A673 (cell line): ENCODE measurements at regions not wholly inside any gene's neighbourhood (a gene's known extent, or its start where the extent isn't known, plus 50 kb on each side); places are given as distances from the start of the nearest gene placed in this dataset.

Source experiments
- BruUV-seq: library from RNA; stranded (reverse); fragments of 400-500 nt; replicated peaks from 2 replicates; lab custom pipeline; 2021; lab: Mats Ljungman, UMichigan
- CTCF ChIA-PET: fragments of 300-600 bp; sonication (Branson Sonifier 250); formaldehyde crosslinking; loops from one replicate; lab custom pipeline; 2022; ENCODE audit warnings: antibody characterized with exemption; lab: Charles Lee
- POLR2A ChIA-PET: fragments of 300-600 bp; sonication (Branson Sonifier 250); formaldehyde crosslinking; loops from one replicate; lab custom pipeline; 2022; ENCODE audit warnings: antibody characterized with exemption; ENCODE audit not compliant: low non-redundant PET; lab: Charles Lee
- DNase-seq: peaks from one replicate; pipeline ENCODE4 v3.0.0-alpha.2; 2015; ENCODE audit warnings: low spot score
- H3K27ac ChIP-seq: fragments of 200-600 bp; sonication (generic); 2 replicates; pipeline ENCODE4 v1.5.1; 2016; ENCODE audit warnings: mixed run types, low read depth, mild to moderate bottlenecking, mixed read lengths, antibody characterized with exemption, low read length; ENCODE audit not compliant: poor library complexity, severe bottlenecking
- H3K27me3 ChIP-seq: fragments of 200-600 bp; sonication (generic); replicated peaks from 2 replicates; pipeline ENCODE4 v1.6.1; 2017; ENCODE audit warnings: mixed run types, low read depth, mild to moderate bottlenecking, mixed read lengths, antibody characterized with exemption, low read length; ENCODE audit not compliant: insufficient read depth, poor library complexity
- H3K36me3 ChIP-seq: fragments of 200-600 bp; sonication (generic); 2 replicates; pipeline ENCODE4 v1.6.1; 2016; ENCODE audit warnings: mixed run types, mild to moderate bottlenecking, mixed read lengths, antibody characterized with exemption, low read length; ENCODE audit not compliant: insufficient read depth, poor library complexity, severe bottlenecking
- H3K4me1 ChIP-seq: fragments of 200-600 bp; sonication (generic); 2 replicates; pipeline ENCODE4 v1.6.1; 2017; ENCODE audit warnings: mixed run types, mild to moderate bottlenecking, mixed read lengths, antibody characterized with exemption, low read length; ENCODE audit not compliant: insufficient read depth, poor library complexity, severe bottlenecking
- H3K4me3 ChIP-seq: fragments of 200-600 bp; sonication (generic); 2 replicates; pipeline ENCODE4 v1.5.1; 2016; ENCODE audit warnings: low read depth, mixed run types, mild to moderate bottlenecking, mixed read lengths, low read length; ENCODE audit not compliant: poor library complexity, severe bottlenecking
- H3K9me3 ChIP-seq: fragments of 200-600 bp; sonication (generic); 2 replicates; pipeline ENCODE4 v1.6.1; 2016; ENCODE audit warnings: mixed run types, low read depth, mild to moderate bottlenecking, mixed read lengths, antibody characterized with exemption, low read length; ENCODE audit not compliant: poor library complexity, severe bottlenecking
- CTCF ChIP-seq: fragments of 300-800, 200-600 bp; sonication (generic); conservative IDR thresholded peaks from 2 replicates; pipeline ENCODE4 v1.5.1; 2017; ENCODE audit warnings: low read depth, mild to moderate bottlenecking, antibody characterized with exemption, low read length, moderate library complexity, mixed read lengths
- EZH2 ChIP-seq: fragments of 200-600 bp; sonication (generic); IDR thresholded peaks from 2 replicates; pipeline ENCODE4 v1.6.1; 2017; ENCODE audit warnings: borderline replicate concordance, low read depth, mild to moderate bottlenecking, mixed read lengths, antibody characterized with exemption, low read length; ENCODE audit not compliant: poor library complexity, severe bottlenecking
- intact Hi-C: fragments of 100-400 bp; cut with micrococcal nuclease; formaldehyde crosslinking; loops from one replicate; pipeline ENCODE4 v1.10.0; 2022; ENCODE audit not compliant: unreplicated experiment

- H3K4me3 ChIP-seq: no peak overlapping the region
- POLR2A ChIA-PET: no interaction called here
- CTCF ChIA-PET: no interaction called here
- TF ChIP-seq EZH2 (no peak), CTCF (no peak)
- intact Hi-C loops: no loop called here
- no TSS peak for BruUV-seq
- H3K27ac ChIP-seq: no peak overlapping the region
- H3K4me1 ChIP-seq: no peaks in the 10 kb centered on the region
- no peaks in the 10 kb centered on the region for H3K27me3 ChIP-seq
- no peaks in the 10 kb centered on the region for H3K36me3 ChIP-seq
- H3K9me3 ChIP-seq: no peaks in the 10 kb centered on the region
- no peak for DNase-seq
Measured at GRCh38 chr5:68154119-68154857, 61.3 kb upstream of the PIK3R1 start.

GRCh38 chr5:68151812-68152211 lies 63.7 kb upstream of the PIK3R1 start:
- DNase-seq: no peak
- no TSS peak for BruUV-seq
- Histone ChIP-seq H3K4me1 (no peaks in the 10 kb centered on the region), H3K9me3 (no peaks in the 10 kb centered on the region), H3K27me3 (no peaks in the 10 kb centered on the region), H3K36me3 (no peaks in the 10 kb centered on the region), H3K4me3 (no peak overlapping the region), H3K27ac (no peak overlapping the region)
- TF ChIP-seq CTCF (no peak), EZH2 (no peak)
- ChIA-PET POLR2A (no interaction called here), CTCF (no interaction called here)
- intact Hi-C loops: no loop called here

GRCh38 chr5:68149189-68149588 lies 66.4 kb upstream of the PIK3R1 start:
- intact Hi-C loops: no loop called here
- ChIA-PET POLR2A (no interaction called here), CTCF (no interaction called here)
- Histone ChIP-seq H3K36me3 (no peaks in the 10 kb centered on the region), H3K27ac (no peak overlapping the region), H3K27me3 (no peaks in the 10 kb centered on the region), H3K4me3 (no peak overlapping the region), H3K9me3 (no peaks in the 10 kb centered on the region), H3K4me1 (no peaks in the 10 kb centered on the region)
- TF ChIP-seq CTCF (no peak), EZH2 (no peak)
- BruUV-seq: no TSS peak
- DNase-seq: no peak
